Head of caudate nucleus (tissue), 42 donors: ENCODE measurements at regions not wholly inside any gene's neighbourhood (a gene's known extent, or its start where the extent isn't known, plus 50 kb on each side); places are given as distances from the start of the nearest gene placed in this dataset.
"Not testable (repeated sequence)": the region's sequence is repeated elsewhere in the genome, so short reads cannot be mapped to it uniquely, and the experiment has no call there.

ENCODE experiments used
- DNase-seq, 42 donors: peaks; one replicate each; pipeline versions ENCODE4 v3.0.0 to v3.0.0-alpha.2; 2020 to 2021; ENCODE audit warnings: mixed read lengths in 7 of 42
- intact Hi-C: fragments of 100-400 bp; cut with DNase I; formaldehyde crosslinking; loops from one replicate; pipeline ENCODE4 v1.15.0; 2022

DNA sequence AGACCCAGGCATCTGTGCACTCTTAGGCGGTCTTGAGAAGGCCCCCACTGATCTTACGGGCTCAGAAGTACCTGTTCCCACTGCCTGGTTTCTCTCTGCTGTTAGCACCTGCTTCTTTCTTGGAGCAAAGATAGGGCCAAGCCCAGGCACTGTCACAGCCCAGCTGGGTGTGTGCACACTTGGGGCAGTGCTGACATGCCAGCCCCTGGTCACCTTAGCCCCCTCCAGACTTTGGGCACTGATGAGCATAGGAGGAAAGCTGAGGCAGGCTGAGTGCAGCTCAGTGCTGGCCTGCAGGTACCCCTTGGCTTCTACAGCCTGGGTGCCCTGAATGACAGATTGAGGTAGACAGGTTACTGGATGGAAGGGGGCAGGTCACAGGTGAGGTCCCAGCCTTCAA, 105.7 kb upstream of the AHI1 start:
- intact Hi-C loops, result no loop called here
- DNase-seq, result no peak

DNA sequence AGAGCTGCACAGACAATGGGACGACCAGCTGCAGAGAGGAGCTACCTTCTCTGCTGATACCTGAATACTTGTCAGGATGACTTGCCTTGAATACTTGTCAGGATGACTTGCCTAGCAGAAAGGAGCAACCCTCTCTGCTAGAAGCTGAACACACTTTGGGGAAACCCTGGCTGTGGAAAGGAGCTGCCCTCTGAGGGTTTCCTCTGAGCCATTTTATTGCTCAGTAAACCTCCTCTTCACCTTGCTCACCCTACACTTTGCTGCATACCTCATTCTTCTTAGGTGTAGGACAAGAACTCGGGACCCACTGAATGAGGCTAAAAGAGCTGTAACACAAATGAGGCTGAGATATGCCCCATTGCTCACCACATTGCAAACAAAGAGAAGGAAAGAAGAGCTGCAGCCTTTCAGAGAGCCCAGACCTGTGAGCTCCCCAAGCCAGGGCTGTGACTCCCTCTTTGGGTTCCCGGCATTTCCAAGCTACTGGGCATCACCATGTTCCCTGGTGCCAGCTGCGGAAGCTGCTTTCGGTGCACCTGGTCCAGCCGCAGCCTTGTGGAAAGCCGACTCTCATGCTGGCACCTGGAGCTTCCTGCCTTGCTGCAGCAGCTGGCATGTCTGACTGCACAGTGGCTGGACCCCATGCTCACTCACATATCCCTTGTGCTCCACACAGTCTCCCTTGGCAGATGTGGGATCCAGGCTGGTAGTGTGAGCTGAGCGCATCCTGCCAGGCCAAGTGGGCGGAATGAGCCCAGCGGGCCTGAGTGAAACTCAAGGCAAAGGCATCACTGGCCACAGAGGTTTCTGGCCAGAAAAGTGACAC, 106.7 kb upstream of the AHI1 start:
- peak in 1 of 42 donors; percentile 18 for DNase-seq
- intact Hi-C loops, result no loop called here

DNA sequence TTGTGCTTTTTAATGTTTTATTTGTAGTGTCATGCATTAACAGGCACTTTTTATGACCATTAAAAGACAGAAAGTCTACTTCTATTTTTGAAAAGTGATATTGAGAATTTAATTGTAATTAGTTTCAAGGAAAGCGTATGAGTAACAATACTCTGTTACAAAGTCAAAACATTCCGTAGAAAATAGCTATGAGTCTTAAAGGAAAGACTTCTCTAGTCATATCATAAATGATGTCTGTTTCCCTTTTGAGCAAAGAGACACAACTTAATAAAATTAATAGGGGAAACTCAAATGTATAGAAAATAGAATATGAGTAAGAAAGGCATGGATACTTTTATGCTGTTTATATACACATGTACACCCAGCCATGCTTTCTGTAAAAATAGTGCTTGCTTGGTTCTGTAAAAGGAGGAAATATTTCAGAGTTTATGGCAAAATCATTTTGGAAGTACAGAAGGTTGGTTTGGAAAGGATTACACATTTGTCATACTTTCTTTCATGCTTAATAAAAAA, 107.8 kb upstream of the AHI1 start:
- intact Hi-C loops, result no loop called here
- no peak for DNase-seq

GRCh38 chr6:135606392-135606791, 108.9 kb upstream of the AHI1 start:
- intact Hi-C loops, result no loop called here
- no peak for DNase-seq

DNA sequence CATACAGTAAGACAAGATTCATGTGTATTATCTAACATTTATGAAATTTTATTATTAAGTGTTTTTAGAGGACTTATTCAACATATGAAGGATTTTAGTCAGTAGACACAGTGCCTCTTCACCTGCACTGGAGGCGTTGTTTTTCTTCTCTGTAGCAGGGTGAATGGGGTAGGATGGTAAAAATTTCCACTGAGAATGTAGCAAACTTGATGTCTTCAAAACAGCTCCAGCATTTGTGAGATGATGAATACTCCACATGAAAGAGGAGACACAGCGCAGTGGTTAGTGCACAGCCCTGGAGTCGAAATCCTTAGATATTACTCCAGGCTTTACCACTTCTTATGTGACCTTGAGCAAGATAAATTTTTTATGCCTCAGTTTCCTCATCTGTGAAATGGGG, 110.5 kb upstream of the AHI1 start:
- intact Hi-C loops, result no loop called here
- peak in 1 of 42 donors; percentile 52 for DNase-seq

- intact Hi-C loops, DNase-seq: not testable (repeated sequence)
These were observed 112.7 kb upstream of the AHI1 start for GRCh38 chr6:135610192-135610591.

DNA sequence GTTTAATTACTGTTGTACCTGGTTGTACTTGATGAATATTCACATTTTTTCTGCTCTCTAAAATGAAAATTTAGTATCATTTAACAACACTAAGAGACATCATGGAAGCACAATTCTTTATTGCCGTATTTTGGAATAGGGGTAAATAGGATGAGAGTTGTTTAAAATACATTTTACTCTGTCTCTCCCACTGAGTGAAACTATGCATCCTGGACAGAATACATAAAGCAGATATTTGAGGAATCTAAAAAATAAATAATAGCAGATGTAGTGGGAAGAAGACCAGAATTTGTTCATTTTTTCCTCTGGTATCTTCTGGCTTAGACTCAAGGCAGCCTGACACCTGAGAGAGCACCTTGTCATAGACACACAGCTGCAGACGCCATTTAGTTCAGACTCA, 119.1 kb upstream of the AHI1 start:
- no peak for DNase-seq
- intact Hi-C loops, result no loop called here

DNA sequence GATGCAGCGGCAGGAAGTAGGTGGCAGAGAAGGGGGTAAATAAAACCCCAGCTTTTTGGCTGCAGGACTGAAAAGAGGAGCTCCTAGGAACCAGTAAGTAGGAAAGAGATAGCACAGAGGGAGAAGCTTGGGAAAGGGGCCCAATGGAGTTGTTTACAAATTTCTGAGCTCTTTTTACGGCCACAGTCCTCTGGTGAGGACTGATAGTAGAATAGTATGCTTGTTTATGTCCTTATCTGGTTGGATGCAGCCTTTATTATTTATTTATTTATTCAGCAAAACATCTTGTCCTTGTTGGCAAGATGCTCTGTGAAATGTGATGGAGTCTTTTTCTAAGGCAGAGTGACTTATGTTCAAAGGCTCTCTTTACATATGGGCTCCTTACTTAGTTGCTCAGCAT, 119.7 kb upstream of the AHI1 start:
- DNase-seq, result no peak
- intact Hi-C loops, result no loop called here

- intact Hi-C loops, result no loop called here
- no peak for DNase-seq
These were observed 124.5 kb upstream of the AHI1 start for GRCh38 chr6:135622081-135622480.

DNA sequence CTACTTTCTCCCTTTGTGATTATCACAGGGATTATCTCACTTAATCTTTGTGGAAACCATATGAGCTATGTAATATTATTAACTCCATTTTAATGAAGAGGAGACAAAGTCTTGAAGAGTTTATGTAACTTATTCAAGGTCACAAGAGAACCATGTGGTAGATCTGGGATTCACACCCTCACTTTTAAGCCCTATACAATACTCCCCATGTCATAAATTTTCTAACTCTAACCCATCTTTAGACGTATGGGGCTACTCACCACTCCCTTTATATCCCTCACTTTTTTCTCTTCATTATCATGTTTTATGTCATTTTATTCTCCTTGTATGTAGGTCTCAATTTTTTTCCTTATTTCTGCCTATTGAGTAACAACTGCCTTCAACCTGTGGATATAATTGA, 126.4 kb upstream of the AHI1 start:
- no peak for DNase-seq
- intact Hi-C loops, result no loop called here

DNA sequence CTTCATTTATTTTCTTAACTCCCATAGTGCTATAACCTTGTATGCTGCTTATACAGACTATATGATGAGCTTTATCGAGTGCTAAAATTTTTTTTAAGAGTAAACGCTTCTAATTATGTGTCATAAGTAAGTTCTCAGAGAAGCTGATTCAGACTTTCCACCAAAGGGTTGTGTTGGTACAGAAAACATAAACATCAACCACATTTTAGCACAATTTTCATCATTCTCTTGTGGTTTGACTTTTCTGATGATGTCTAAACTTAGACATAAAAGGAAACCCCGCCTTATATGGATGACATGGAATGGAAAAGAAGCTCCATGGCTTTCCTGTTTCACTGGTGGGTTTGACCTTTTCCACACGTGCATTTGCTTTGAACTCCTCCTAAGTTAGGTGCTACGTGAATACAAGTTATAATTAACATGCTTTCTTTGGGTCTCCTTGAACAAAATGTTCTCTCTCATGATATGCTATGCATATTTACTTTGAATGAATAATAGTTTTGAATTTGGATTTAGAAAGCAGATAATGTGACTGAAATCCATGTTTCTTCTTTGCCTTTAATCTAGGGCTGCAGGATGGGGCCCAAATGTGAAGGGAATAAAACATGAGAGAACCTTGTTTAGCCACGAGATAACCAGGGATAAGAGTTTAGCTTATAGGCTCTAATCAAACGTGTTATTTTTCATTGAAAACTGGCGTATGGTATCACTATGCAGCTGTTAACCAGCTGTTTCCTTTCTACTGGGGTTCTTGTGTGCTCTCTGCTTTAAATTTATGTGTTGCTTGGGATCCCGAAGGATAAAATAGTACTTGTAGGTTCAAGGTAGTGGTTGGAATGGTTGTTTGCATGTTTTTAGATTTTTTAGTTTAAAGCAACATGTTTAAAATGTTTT, 127.1 kb upstream of the AHI1 start:
- DNase-seq, result no peak
- intact Hi-C loops, result no loop called here

DNA sequence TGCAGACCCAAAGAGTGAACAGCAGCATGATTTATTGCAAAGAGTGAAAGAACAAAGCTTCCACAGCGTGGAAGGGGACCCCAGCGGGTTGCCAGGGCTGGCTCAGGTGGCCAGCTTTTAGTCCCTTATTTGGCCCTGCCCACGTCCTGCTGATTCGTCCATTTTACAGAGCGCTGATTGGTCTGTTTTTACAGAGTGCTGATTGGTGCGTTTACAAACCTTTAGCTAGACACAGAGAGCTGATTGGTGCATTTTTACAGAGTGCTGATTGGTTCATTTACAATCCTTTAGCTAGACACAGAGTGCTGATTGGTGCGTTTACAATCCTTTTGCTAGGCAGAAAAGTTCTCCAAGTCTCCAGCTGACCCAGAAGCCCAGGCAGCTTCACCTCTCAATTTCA, 128.5 kb upstream of the AHI1 start:
- intact Hi-C loops, DNase-seq: not testable (repeated sequence)

DNA sequence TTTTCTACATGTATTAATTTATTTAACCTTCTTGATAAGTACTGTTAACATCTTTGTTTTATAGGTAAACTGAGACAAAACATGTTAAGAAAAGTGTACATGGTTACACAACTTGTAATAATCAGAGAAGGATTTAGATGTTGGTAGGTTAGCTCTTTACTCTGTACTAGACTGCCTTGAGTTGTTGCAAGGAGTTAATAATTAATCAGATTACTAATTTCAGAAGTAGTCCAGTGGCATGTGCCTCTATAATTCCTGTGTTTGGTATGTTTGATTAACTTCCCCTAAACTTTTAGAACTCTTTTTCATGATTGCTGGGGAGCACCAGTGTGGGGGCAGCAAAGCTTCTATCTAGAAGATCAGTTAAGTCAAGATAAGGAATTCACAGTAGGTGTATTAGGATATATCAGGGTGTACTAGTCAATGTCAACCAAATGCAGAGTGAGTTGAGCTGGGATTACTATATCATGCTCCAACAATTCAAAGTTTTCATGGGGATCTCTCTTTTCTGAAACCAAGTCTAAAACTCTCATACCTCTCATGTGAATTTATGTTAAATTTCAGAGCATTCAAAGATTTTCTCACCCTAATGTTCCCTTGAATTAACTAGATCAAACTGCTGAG, 129.7 kb upstream of the AHI1 start:
- intact Hi-C loops, result no loop called here
- DNase-seq, result no peak

GRCh38 chr6:135630789-135631376, 133.3 kb upstream of the AHI1 start:
- DNase-seq, result no peak

DNA sequence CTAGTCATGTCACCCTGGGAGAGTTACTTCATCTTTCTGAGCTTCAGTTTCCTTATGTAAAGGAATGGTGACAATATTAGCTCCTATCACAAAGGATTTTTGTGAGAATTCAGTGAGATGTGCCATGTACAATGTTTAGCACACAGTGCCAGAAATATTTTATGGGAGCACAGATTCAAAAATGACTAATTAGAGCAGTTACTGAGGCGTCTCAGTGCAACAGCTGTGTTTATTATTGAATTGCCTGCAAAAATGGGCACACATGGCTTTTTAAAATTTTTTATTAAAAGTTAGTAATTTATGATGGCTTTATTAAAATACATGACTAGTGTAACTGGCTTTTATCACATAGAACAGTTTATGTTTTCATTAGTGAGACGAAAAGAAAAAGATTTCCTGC, 134.3 kb upstream of the AHI1 start:
- DNase-seq, result no peak
- intact Hi-C loops, result no loop called here

More at GRCh38 chr6:135630789-135631376, 133.3 kb upstream of the AHI1 start:
- intact Hi-C loops, result no loop called here

- DNase-seq, result no peak
- intact Hi-C loops, result no loop called here
These were observed 136.0 kb upstream of the AHI1 start for GRCh38 chr6:135633573-135633972.

DNA sequence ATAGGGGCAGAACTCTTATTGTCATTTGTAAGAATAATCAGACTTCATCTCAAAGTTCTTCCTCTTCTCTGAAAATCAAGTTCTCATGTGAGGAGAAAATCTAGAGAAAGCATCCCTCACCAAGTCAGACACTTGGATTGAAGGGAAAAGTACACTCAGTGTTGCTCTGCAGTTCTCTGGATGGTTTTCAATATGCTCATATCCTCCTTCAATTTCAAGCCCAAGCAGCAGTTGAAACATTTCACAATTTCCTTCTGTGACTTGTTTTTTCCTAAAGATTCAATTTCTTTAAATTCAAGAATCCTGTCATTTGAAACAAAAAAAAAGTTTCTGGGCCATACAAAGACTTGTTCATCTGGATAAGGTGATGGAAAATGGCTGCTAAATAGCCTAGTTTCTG, 140.2 kb upstream of the AHI1 start:
- intact Hi-C loops, result no loop called here
- DNase-seq, result no peak

GRCh38 chr6:135638108-135638507, 140.6 kb upstream of the AHI1 start:
- no peak for DNase-seq
- intact Hi-C loops, result no loop called here

- no peak for DNase-seq
- intact Hi-C loops, result no loop called here
These were observed 142.5 kb upstream of the AHI1 start for GRCh38 chr6:135640048-135640447.
